ENCODE measurements at regions not wholly inside any gene's neighbourhood (a gene's known extent, or its start where the extent isn't known, plus 50 kb on each side); places are given as distances from the start of the nearest gene placed in this dataset.

- TF ChIP-seq CTCF (IDR thresholded peaks at IDR 0.05) (no peak), POLR2A (IDR thresholded peaks at IDR 0.05) (no peak)
Observed at GRCh38 chr5:118447350-118447749, 541.0 kb downstream of the DTWD2 start.
